ENCODE measurements at regions not wholly inside any gene's neighbourhood (a gene's known extent, or its start where the extent isn't known, plus 50 kb on each side); places are given as distances from the start of the nearest gene placed in this dataset.
A peak's percentile ranks its signal among the peaks of the same experiment; 100 is the strongest.

- no peak for DNase-seq (ENCODE audit: low read depth, low spot score)
These were observed 125.8 kb upstream of the SPTLC3 start for GRCh38 chr20:12882832-12883506.

GRCh38 chr20:12883507-12883885 is 125.3 kb upstream of the SPTLC3 start:
- no peak for DNase-seq (ENCODE audit: low read depth, low spot score)

GRCh38 chr20:12886618-12887363 is 122.0 kb upstream of the SPTLC3 start:
- no peak for DNase-seq (ENCODE audit: low read depth, low spot score)

GRCh38 chr20:12891643-12892042 is 117.1 kb upstream of the SPTLC3 start:
- no peak for DNase-seq (ENCODE audit: low read depth, low spot score)

- no peak for DNase-seq (ENCODE audit: low read depth, low spot score)
These were observed 115.8 kb upstream of the SPTLC3 start for GRCh38 chr20:12893019-12893418.

- no peak for DNase-seq (ENCODE audit: low read depth, low spot score)
These were observed 115.1 kb upstream of the SPTLC3 start for GRCh38 chr20:12893653-12894052.

- no peak for DNase-seq (ENCODE audit: low read depth, low spot score)
These were observed 114.7 kb upstream of the SPTLC3 start for GRCh38 chr20:12894089-12894488.

- no peak for DNase-seq (ENCODE audit: low read depth, low spot score)
These were observed 112.6 kb upstream of the SPTLC3 start for GRCh38 chr20:12896180-12896579.

- DNase-seq (ENCODE audit: low read depth, low spot score), result no peak
These were observed 105.8 kb upstream of the SPTLC3 start for GRCh38 chr20:12902992-12903391.

GRCh38 chr20:12906361-12906760 is 102.4 kb upstream of the SPTLC3 start:
- no peak for DNase-seq (ENCODE audit: low read depth, low spot score)

GRCh38 chr20:12911372-12911771 is 97.4 kb upstream of the SPTLC3 start:
- DNase-seq (ENCODE audit: low read depth, low spot score), result no peak

- DNase-seq (ENCODE audit: low read depth, low spot score), result no peak
These were observed 94.9 kb upstream of the SPTLC3 start for GRCh38 chr20:12913781-12914443.

GRCh38 chr20:12914804-12915203 is 94.0 kb upstream of the SPTLC3 start:
- DNase-seq (ENCODE audit: low read depth, low spot score), result no peak

GRCh38 chr20:12916699-12917098 is 92.1 kb upstream of the SPTLC3 start:
- DNase-seq (ENCODE audit: low read depth, low spot score), result no peak

GRCh38 chr20:12924126-12924525 is 84.6 kb upstream of the SPTLC3 start:
- DNase-seq (ENCODE audit: low read depth, low spot score), result no peak

- peak; percentile 61 for DNase-seq (ENCODE audit: low read depth, low spot score)
These were observed 83.5 kb upstream of the SPTLC3 start for GRCh38 chr20:12925210-12925755.

GRCh38 chr20:12925863-12926793 is 82.6 kb upstream of the SPTLC3 start:
- DNase-seq (ENCODE audit: low read depth, low spot score), result no peak

GRCh38 chr20:12927489-12927888 is 81.3 kb upstream of the SPTLC3 start:
- DNase-seq (ENCODE audit: low read depth, low spot score), result no peak

GRCh38 chr20:12928358-12928754 is 80.4 kb upstream of the SPTLC3 start:
- no peak for DNase-seq (ENCODE audit: low read depth, low spot score)

GRCh38 chr20:12928755-12929401 is 79.9 kb upstream of the SPTLC3 start:
- no peak for DNase-seq (ENCODE audit: low read depth, low spot score)

- no peak for DNase-seq (ENCODE audit: low read depth, low spot score)
These were observed 72.8 kb upstream of the SPTLC3 start for GRCh38 chr20:12936020-12936419.

Measured in brain pericyte (primary cell).